IMR-90 (cell line): ENCODE measurements at regions not wholly inside any gene's neighbourhood (a gene's known extent, or its start where the extent isn't known, plus 50 kb on each side); places are given as distances from the start of the nearest gene placed in this dataset.

Experiments
- ATAC-seq: fragments of 200-7000 bp; cut with Tn5 transposase; 2 replicates; pipeline ENCODE4 v1.9.1; 2020; ENCODE audit warnings: low read depth, mild to moderate bottlenecking, moderate library complexity
- BruUV-seq: library from RNA; stranded (reverse); fragments of 400-500 nt; replicated peaks from 2 replicates; lab custom pipeline; 2021; lab: Mats Ljungman, UMichigan
- CTCF ChIA-PET: fragments of 300-600 bp; formaldehyde crosslinking; extraction: SDS; loops from one replicate; lab custom pipeline; 2021; ENCODE audit warnings: antibody characterized with exemption; lab: Yijun Ruan, JAX
- POLR2A ChIA-PET: fragments of 300-600 bp; sonication (Branson Sonifier 250); formaldehyde crosslinking; loops from one replicate; lab custom pipeline; 2022; ENCODE audit warnings: antibody characterized with exemption; ENCODE audit not compliant: unreplicated experiment; lab: Charles Lee
- DNase-seq: peaks from one replicate; pipeline ENCODE4 v3.0.0; 2013
- H2AFZ ChIP-seq: replicated peaks from 2 replicates; pipeline ENCODE3; 2013; ENCODE audit warnings: low read length, mild to moderate bottlenecking; ENCODE audit not compliant: poor library complexity
- H2AK5ac ChIP-seq: 2 replicates; pipeline ENCODE4 v1.6.1; 2013; ENCODE audit warnings: low read depth, low read length, inconsistent platforms
- H2AK9ac ChIP-seq: replicated peaks from 2 replicates; pipeline ENCODE3; 2013; ENCODE audit warnings: mild to moderate bottlenecking, low read depth, low read length, moderate library complexity; ENCODE audit not compliant: poor library complexity
- H2BK120ac ChIP-seq: 2 replicates; pipeline ENCODE4 v1.6.1; 2013; ENCODE audit warnings: low read depth, low read length, inconsistent platforms
- H2BK15ac ChIP-seq: 3 replicates; pipeline ENCODE4 v1.6.1; 2013; ENCODE audit warnings: low read depth, low read length, inconsistent platforms
- H2BK20ac ChIP-seq: 2 replicates; pipeline ENCODE4 v1.6.1; 2013; ENCODE audit warnings: low read depth, mild to moderate bottlenecking, inconsistent platforms, low read length, moderate library complexity
- H2BK5ac ChIP-seq: 2 replicates; pipeline ENCODE4 v1.6.1; 2013; ENCODE audit warnings: mild to moderate bottlenecking, low read depth, low read length, inconsistent platforms; ENCODE audit not compliant: poor library complexity, severe bottlenecking
- H3K14ac ChIP-seq: replicated peaks from 2 replicates; pipeline ENCODE4 v1.6.1; 2013; ENCODE audit warnings: low read depth, low read length, inconsistent platforms
- H3K18ac ChIP-seq: 2 replicates; pipeline ENCODE4 v1.6.1; 2013; ENCODE audit warnings: low read depth, low read length, control low read depth
- H3K23ac ChIP-seq: 2 replicates; pipeline ENCODE4 v1.6.1; 2013; ENCODE audit warnings: low read depth, low read length, inconsistent platforms
- H3K27ac ChIP-seq: 2 replicates; pipeline ENCODE4 v1.5.1; 2013; ENCODE audit warnings: mild to moderate bottlenecking, control low read depth, low read length; ENCODE audit not compliant: insufficient read depth
- H3K27me3 ChIP-seq: 2 replicates; pipeline ENCODE4 v1.6.1; 2013; ENCODE audit warnings: low read length; ENCODE audit not compliant: control insufficient read depth, insufficient read depth
- H3K36me3 ChIP-seq: 2 replicates; pipeline ENCODE4 v1.6.1; 2013; ENCODE audit warnings: low read length, mixed read lengths; ENCODE audit not compliant: control insufficient read depth, insufficient read depth
- H3K4ac ChIP-seq: 2 replicates; pipeline ENCODE4 v1.6.1; 2013; ENCODE audit warnings: low read depth, low read length, inconsistent platforms
- H3K4me1 ChIP-seq: 2 replicates; pipeline ENCODE4 v1.6.1; 2013; ENCODE audit warnings: low read length, mixed read lengths; ENCODE audit not compliant: control insufficient read depth, insufficient read depth
- H3K4me2 ChIP-seq: 2 replicates; pipeline ENCODE4 v1.6.1; 2013; ENCODE audit warnings: low read depth, mild to moderate bottlenecking, control low read depth, low read length, moderate library complexity
- H3K4me3 ChIP-seq: 2 replicates; pipeline ENCODE4 v1.5.1; 2013; ENCODE audit warnings: low read depth, mild to moderate bottlenecking, control low read depth, low read length, moderate library complexity; ENCODE audit not compliant: insufficient read depth
- H3K56ac ChIP-seq: 2 replicates; pipeline ENCODE4 v1.6.1; 2013; ENCODE audit warnings: low read length, inconsistent platforms; ENCODE audit not compliant: insufficient read depth; ENCODE audit errors: extremely low read depth
- H3K79me1 ChIP-seq, 2 experiments: 2 replicates each; pipeline ENCODE4 v1.6.1; 2013; ENCODE audit warnings: low read length in 2 of 2, inconsistent platforms in 1 of 2, low read depth in 1 of 2
- H3K9ac ChIP-seq: 2 replicates; pipeline ENCODE4 v1.6.1; 2013; ENCODE audit warnings: low read depth, low read length, control low read depth
- H3K9me1 ChIP-seq: 2 replicates; pipeline ENCODE4 v1.6.1; 2013; ENCODE audit warnings: low read length, inconsistent platforms; ENCODE audit not compliant: insufficient read depth
- H3K9me3 ChIP-seq: 2 replicates; pipeline ENCODE4 v1.6.1; 2013; ENCODE audit warnings: low read length; ENCODE audit not compliant: control insufficient read depth, insufficient read depth
- H4K20me1 ChIP-seq: 2 replicates; pipeline ENCODE4 v1.6.1; 2013; ENCODE audit warnings: low read length, inconsistent platforms; ENCODE audit not compliant: insufficient read depth
- H4K5ac ChIP-seq: 2 replicates; pipeline ENCODE4 v1.6.1; 2013; ENCODE audit warnings: mild to moderate bottlenecking, low read depth, low read length, control low read depth
- H4K8ac ChIP-seq, 2 experiments: 2 replicates each; pipeline ENCODE4 v1.6.1; 2013; ENCODE audit warnings: low read depth in 2 of 2, low read length in 2 of 2, control low read depth in 1 of 2, inconsistent platforms in 1 of 2
- H4K91ac ChIP-seq: 2 replicates; pipeline ENCODE4 v1.6.1; 2013; ENCODE audit warnings: low read depth, low read length, inconsistent platforms; ENCODE audit not compliant: insufficient read depth
- BHLHE40 ChIP-seq: fragments of 150-350 bp; IDR thresholded peaks from 2 replicates; pipeline ENCODE4 v1.6.1; 2016; ENCODE audit warnings: mild to moderate bottlenecking, low read depth, low read length
- CEBPB ChIP-seq: IDR thresholded peaks from 2 replicates; pipeline ENCODE4 v1.6.1; 2012; ENCODE audit warnings: low read depth, low read length, improper control_type of control experiment
- CTCF ChIP-seq: conservative IDR thresholded peaks from 2 replicates; pipeline ENCODE4 v1.5.1; 2012; ENCODE audit warnings: mild to moderate bottlenecking, low read depth, low read length, improper control_type of control experiment
- FOS ChIP-seq: fragments of 150-350 bp; IDR thresholded peaks from 2 replicates; pipeline ENCODE4 v1.6.1; 2016; ENCODE audit warnings: low read depth, low read length
- MAFK ChIP-seq: IDR thresholded peaks from 2 replicates; pipeline ENCODE4 v1.6.1; 2012; ENCODE audit warnings: low read depth, low read length, improper control_type of control experiment
- MAZ ChIP-seq: IDR thresholded peaks from 2 replicates; pipeline ENCODE4 v1.6.1; 2012; ENCODE audit warnings: low read depth, mild to moderate bottlenecking, low read length, improper control_type of control experiment, moderate library complexity, borderline replicate concordance
- MXI1 ChIP-seq: IDR thresholded peaks from 2 replicates; pipeline ENCODE4 v1.6.1; 2012; ENCODE audit warnings: low read depth, mild to moderate bottlenecking, low read length, moderate library complexity, borderline replicate concordance
- NFE2L2 ChIP-seq: fragments of 150-350 bp; IDR thresholded peaks from 2 replicates; pipeline ENCODE4 v1.6.1; 2016; ENCODE audit warnings: low read depth, mild to moderate bottlenecking, low read length
- POLR2A ChIP-seq: IDR thresholded peaks from 2 replicates; pipeline ENCODE4 v1.6.1; 2012; ENCODE audit warnings: mild to moderate bottlenecking, low read depth, low read length
- RAD21 ChIP-seq: IDR thresholded peaks from 2 replicates; pipeline ENCODE4 v1.6.1; 2012; ENCODE audit warnings: low read length, improper control_type of control experiment
- WGBS, 2 experiments: methylation state at CpG; one replicate each; pipeline versions ENCODE4 v1.1.5 to v1.1.7; 2013; ENCODE audit warnings: missing lambda C conversion rate in 2 of 2; ENCODE audit not compliant: insufficient read length in 1 of 2; ENCODE audit errors: extremely low coverage in 2 of 2; 5-methylcytosine and 5-hydroxymethylcytosine counted together
- dilution Hi-C: fragments of 300-500 bp; cut with HindIII; formaldehyde crosslinking; loops from one replicate; pipeline ENCODE4 v1.14.3; 2018; ENCODE audit warnings: low sequenced_read_pairs; ENCODE audit not compliant: unreplicated experiment
- in situ Hi-C: fragments of 300-500 bp; cut with MboI; formaldehyde crosslinking; loops from 3 replicates; pipeline ENCODE4 v1.14.3; 2019; ENCODE audit warnings: low sequenced_read_pairs, inconsistent platforms, mixed read lengths
- intact Hi-C: fragments of 100-400 bp; cut with micrococcal nuclease; formaldehyde crosslinking; loops from 2 replicates; pipeline ENCODE4 v1.10.0; 2022
- TF ChIP-seq, protein P1 (sequence below): fragments of 150-350 bp; IDR thresholded peaks from 2 replicates; pipeline ENCODE4 v1.6.1; 2016; ENCODE audit warnings: low read depth, mild to moderate bottlenecking, low read length, moderate library complexity, borderline replicate concordance
- TF ChIP-seq, protein P2 (sequence below): fragments of 150-350 bp; IDR thresholded peaks from 2 replicates; pipeline ENCODE4 v1.6.1; 2017; ENCODE audit warnings: mild to moderate bottlenecking, antibody characterized with exemption, low read length, low read depth

DNA sequence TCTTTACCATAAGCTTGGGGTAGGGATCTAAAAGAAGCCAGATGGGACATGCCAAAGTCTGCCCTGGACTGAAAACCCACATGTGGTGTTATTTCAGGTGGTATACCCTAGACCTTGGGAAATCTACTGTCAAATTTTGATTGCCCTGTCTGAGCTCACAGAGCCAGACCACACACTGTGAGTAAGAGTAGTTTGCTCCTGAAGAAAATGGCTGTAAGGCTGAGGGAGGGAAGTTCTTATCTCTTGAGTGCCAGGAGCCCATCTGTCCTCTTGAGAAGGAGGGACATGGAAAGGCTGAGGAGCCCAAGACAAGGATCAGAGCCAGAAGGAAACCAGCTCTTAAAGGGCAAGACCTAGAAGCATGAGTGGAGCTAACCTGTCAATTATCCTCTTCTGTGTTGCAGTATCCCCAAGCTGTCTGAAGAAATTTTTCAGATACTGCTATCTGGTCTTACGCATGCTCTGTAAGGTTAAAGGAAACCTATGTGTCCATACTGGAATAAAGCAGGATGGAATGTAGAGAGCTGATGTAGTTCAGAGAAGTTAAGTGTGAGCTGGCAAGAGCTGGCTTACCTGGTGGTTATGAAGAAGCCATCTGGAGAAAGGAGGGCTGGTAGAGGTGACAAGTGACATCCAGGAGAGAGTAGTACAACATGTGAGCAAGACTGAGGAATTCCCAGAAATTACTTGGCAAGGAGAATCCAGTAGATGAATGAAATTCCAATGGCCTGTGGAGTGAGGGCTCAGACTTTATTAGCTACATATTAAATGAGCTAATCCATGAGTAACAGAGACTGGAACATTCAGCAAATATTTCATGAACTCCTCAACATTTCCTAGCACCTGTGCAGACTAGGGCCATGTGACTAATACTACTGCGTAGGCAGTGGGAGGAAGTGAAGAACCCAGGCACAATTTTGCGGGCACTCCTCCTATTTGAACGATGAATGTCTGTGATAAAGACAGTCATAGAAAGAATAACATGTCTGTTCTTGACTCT, 389.1 kb upstream of the KIF2A start (continued):
- no peak for TF ChIP-seq MAZ

DNA sequence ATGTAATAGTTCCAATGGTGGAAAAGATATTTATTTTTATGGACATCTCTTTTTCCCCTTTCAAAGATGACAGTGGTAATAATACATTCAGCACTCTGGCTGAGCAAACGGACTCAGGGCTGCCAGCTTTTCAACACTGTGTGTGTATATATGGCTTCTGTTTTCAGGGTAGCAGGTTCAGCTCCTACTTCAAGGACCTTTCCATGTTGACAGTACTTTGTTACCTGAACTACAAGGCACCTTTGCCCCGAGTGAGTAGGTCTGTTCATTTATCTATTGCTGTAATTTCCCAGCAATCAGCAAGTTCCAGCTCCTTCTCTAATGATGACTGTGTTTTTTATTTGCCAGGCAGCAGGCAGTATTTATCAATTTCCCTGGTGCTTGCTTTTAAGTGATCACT, 387.4 kb upstream of the KIF2A start:
- H2BK5ac ChIP-seq = no peak overlapping the region
- WGBS, 2 experiments = no CpG with 5 or more reads among the region's 2 CpGs
- no peak overlapping the region for H2BK15ac ChIP-seq
- H3K4me1 ChIP-seq = no peaks in the 10 kb centered on the region
- H3K23ac ChIP-seq = no peak overlapping the region
- no peaks in the 10 kb centered on the region for H3K79me1 ChIP-seq
- ATAC-seq (no peak), DNase-seq (no peak)
- H3K4me3 ChIP-seq = no peak overlapping the region
- no peak overlapping the region for H4K5ac ChIP-seq
- H2AFZ ChIP-seq = no peak overlapping the region
- H2BK120ac ChIP-seq = no peak overlapping the region
- no peaks in the 10 kb centered on the region for H3K9me3 ChIP-seq
- in situ Hi-C loops (no loop called here), dilution Hi-C loops (no loop called here), intact Hi-C loops (no loop called here)
- H3K9ac ChIP-seq = no peak overlapping the region
- no peak overlapping the region for H3K18ac ChIP-seq
- no peak overlapping the region for H2AK5ac ChIP-seq
- ChIA-PET POLR2A (no interaction called here), CTCF (no interaction called here)
- no peaks in the 10 kb centered on the region for H4K20me1 ChIP-seq
- no peak overlapping the region for H2BK20ac ChIP-seq
- no peaks in the 10 kb centered on the region for H3K27me3 ChIP-seq
- no peak overlapping the region for H2AK9ac ChIP-seq
- H3K14ac ChIP-seq = no peak overlapping the region
- no peak overlapping the region for H4K91ac ChIP-seq
- no peaks in the 10 kb centered on the region for H3K36me3 ChIP-seq
- no peak overlapping the region for H3K4ac ChIP-seq
- no TSS peak for BruUV-seq
- no peak overlapping the region for H3K4me2 ChIP-seq
- no peak overlapping the region for H4K8ac ChIP-seq
- no peak overlapping the region for H3K56ac ChIP-seq
- H3K9me1 ChIP-seq = no peaks in the 10 kb centered on the region
- H3K27ac ChIP-seq = no peak overlapping the region
- TF ChIP-seq NFE2L2 (no peak), POLR2A (no peak), CTCF (no peak), RAD21 (no peak), MAZ (no peak), MAFK (no peak), MXI1 (no peak), CEBPB (no peak), FOS (no peak), BHLHE40 (no peak)
- TF ChIP-seq, protein P1, sequence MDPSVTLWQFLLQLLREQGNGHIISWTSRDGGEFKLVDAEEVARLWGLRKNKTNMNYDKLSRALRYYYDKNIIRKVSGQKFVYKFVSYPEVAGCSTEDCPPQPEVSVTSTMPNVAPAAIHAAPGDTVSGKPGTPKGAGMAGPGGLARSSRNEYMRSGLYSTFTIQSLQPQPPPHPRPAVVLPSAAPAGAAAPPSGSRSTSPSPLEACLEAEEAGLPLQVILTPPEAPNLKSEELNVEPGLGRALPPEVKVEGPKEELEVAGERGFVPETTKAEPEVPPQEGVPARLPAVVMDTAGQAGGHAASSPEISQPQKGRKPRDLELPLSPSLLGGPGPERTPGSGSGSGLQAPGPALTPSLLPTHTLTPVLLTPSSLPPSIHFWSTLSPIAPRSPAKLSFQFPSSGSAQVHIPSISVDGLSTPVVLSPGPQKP = no peak
- TF ChIP-seq, protein P2, sequence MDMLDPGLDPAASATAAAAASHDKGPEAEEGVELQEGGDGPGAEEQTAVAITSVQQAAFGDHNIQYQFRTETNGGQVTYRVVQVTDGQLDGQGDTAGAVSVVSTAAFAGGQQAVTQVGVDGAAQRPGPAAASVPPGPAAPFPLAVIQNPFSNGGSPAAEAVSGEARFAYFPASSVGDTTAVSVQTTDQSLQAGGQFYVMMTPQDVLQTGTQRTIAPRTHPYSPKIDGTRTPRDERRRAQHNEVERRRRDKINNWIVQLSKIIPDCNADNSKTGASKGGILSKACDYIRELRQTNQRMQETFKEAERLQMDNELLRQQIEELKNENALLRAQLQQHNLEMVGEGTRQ = no peak
